ENCODE measurements at regions not wholly inside any gene's neighbourhood (a gene's known extent, or its start where the extent isn't known, plus 50 kb on each side); places are given as distances from the start of the nearest gene placed in this dataset.
A peak's percentile ranks its signal among the peaks of the same experiment; 100 is the strongest.

GRCh38 chr13:103255587-103256301 is 189.5 kb upstream of the SLC10A2 start:
- DNase-seq (ENCODE audit: insufficient read length, low spot score): no peak
- TF ChIP-seq POLR2A (IDR thresholded peaks at IDR 0.05; ENCODE audit: low read depth, low read length) (no peak), SPI1 (IDR thresholded peaks at IDR 0.05; ENCODE audit: low read depth, low read length) (no peak), POLR2AphosphoS5 (IDR thresholded peaks at IDR 0.05; ENCODE audit: low read depth, low read length) (no peak), TAF1 (IDR thresholded peaks at IDR 0.05; ENCODE audit: low read depth, low read length) (no peak), PAX5 (IDR thresholded peaks at IDR 0.05; ENCODE audit: insufficient read depth, low read length, severe bottlenecking) (no peak), POU2F2 (IDR thresholded peaks at IDR 0.05; ENCODE audit: low read depth, low read length) (no peak)
- no peak for FAIRE-seq

- FAIRE-seq (no peak), DNase-seq (ENCODE audit: insufficient read length, low spot score) (no peak)
- TF ChIP-seq PAX5 (IDR thresholded peaks at IDR 0.05; ENCODE audit: insufficient read depth, low read length, severe bottlenecking) (no peak), TAF1 (IDR thresholded peaks at IDR 0.05; ENCODE audit: low read depth, low read length) (no peak)
These were observed 183.9 kb upstream of the SLC10A2 start for GRCh38 chr13:103250071-103250470.

- TF ChIP-seq SPI1 (IDR thresholded peaks at IDR 0.05; ENCODE audit: low read depth, low read length): no peak
- no peak for TF ChIP-seq POLR2AphosphoS5 (IDR thresholded peaks at IDR 0.05; ENCODE audit: low read depth, low read length)
- FAIRE-seq (no peak), DNase-seq (ENCODE audit: insufficient read length, low spot score) (no peak)
These were observed 180.5 kb upstream of the SLC10A2 start for GRCh38 chr13:103246581-103247200.

- TF ChIP-seq SPI1 (IDR thresholded peaks at IDR 0.05; ENCODE audit: low read depth, low read length): no peak
- no peak for TF ChIP-seq PAX5 (IDR thresholded peaks at IDR 0.05; ENCODE audit: insufficient read depth, low read length, severe bottlenecking)
- TF ChIP-seq POU2F2 (IDR thresholded peaks at IDR 0.05; ENCODE audit: low read depth, low read length): no peak
- TF ChIP-seq POLR2A (IDR thresholded peaks at IDR 0.05; ENCODE audit: low read depth, low read length): no peak
- TF ChIP-seq TAF1 (IDR thresholded peaks at IDR 0.05; ENCODE audit: low read depth, low read length): no peak
- FAIRE-seq (no peak), DNase-seq (ENCODE audit: insufficient read length, low spot score) (no peak)
These were observed 177.3 kb upstream of the SLC10A2 start for GRCh38 chr13:103243495-103243894.

GRCh38 chr13:103238441-103238840 is 172.2 kb upstream of the SLC10A2 start:
- peak; percentile 69 for FAIRE-seq
- no peak for TF ChIP-seq POU2F2 (IDR thresholded peaks at IDR 0.05; ENCODE audit: low read depth, low read length)
- no peak for TF ChIP-seq PAX5 (IDR thresholded peaks at IDR 0.05; ENCODE audit: insufficient read depth, low read length, severe bottlenecking)
- TF ChIP-seq SPI1 (IDR thresholded peaks at IDR 0.05; ENCODE audit: low read depth, low read length): no peak
- TF ChIP-seq TAF1 (IDR thresholded peaks at IDR 0.05; ENCODE audit: low read depth, low read length): no peak
- TF ChIP-seq POLR2AphosphoS5 (IDR thresholded peaks at IDR 0.05; ENCODE audit: low read depth, low read length): no peak
- TF ChIP-seq POLR2A (IDR thresholded peaks at IDR 0.05; ENCODE audit: low read depth, low read length): no peak
- no peak for DNase-seq (ENCODE audit: insufficient read length, low spot score)

GRCh38 chr13:103236213-103236612 is 170.0 kb upstream of the SLC10A2 start:
- TF ChIP-seq PAX5 (IDR thresholded peaks at IDR 0.05; ENCODE audit: insufficient read depth, low read length, severe bottlenecking) (no peak), TAF1 (IDR thresholded peaks at IDR 0.05; ENCODE audit: low read depth, low read length) (no peak), POLR2AphosphoS5 (IDR thresholded peaks at IDR 0.05; ENCODE audit: low read depth, low read length) (no peak), SPI1 (IDR thresholded peaks at IDR 0.05; ENCODE audit: low read depth, low read length) (no peak), POU2F2 (IDR thresholded peaks at IDR 0.05; ENCODE audit: low read depth, low read length) (no peak), POLR2A (IDR thresholded peaks at IDR 0.05; ENCODE audit: low read depth, low read length) (no peak)
- FAIRE-seq (no peak), DNase-seq (ENCODE audit: insufficient read length, low spot score) (no peak)

GRCh38 chr13:103229674-103230073 is 163.5 kb upstream of the SLC10A2 start:
- DNase-seq (ENCODE audit: insufficient read length, low spot score): no peak
- TF ChIP-seq POLR2A (IDR thresholded peaks at IDR 0.05; ENCODE audit: low read depth, low read length) (no peak), POU2F2 (IDR thresholded peaks at IDR 0.05; ENCODE audit: low read depth, low read length) (no peak), SPI1 (IDR thresholded peaks at IDR 0.05; ENCODE audit: low read depth, low read length) (no peak), TAF1 (IDR thresholded peaks at IDR 0.05; ENCODE audit: low read depth, low read length) (no peak), PAX5 (IDR thresholded peaks at IDR 0.05; ENCODE audit: insufficient read depth, low read length, severe bottlenecking) (no peak), POLR2AphosphoS5 (IDR thresholded peaks at IDR 0.05; ENCODE audit: low read depth, low read length) (no peak)
- FAIRE-seq: no peak

GRCh38 chr13:103224804-103225203 is 158.6 kb upstream of the SLC10A2 start:
- TF ChIP-seq POLR2A (IDR thresholded peaks at IDR 0.05; ENCODE audit: low read depth, low read length): no peak
- TF ChIP-seq TAF1 (IDR thresholded peaks at IDR 0.05; ENCODE audit: low read depth, low read length): no peak
- TF ChIP-seq POU2F2 (IDR thresholded peaks at IDR 0.05; ENCODE audit: low read depth, low read length): no peak
- no peak for TF ChIP-seq POLR2AphosphoS5 (IDR thresholded peaks at IDR 0.05; ENCODE audit: low read depth, low read length)
- TF ChIP-seq PAX5 (IDR thresholded peaks at IDR 0.05; ENCODE audit: insufficient read depth, low read length, severe bottlenecking): no peak
- TF ChIP-seq SPI1 (IDR thresholded peaks at IDR 0.05; ENCODE audit: low read depth, low read length): no peak
- FAIRE-seq (no peak), DNase-seq (ENCODE audit: insufficient read length, low spot score) (no peak)

GRCh38 chr13:103222683-103223082 is 156.5 kb upstream of the SLC10A2 start:
- DNase-seq (ENCODE audit: insufficient read length, low spot score): no peak
- no peak for TF ChIP-seq PAX5 (IDR thresholded peaks at IDR 0.05; ENCODE audit: insufficient read depth, low read length, severe bottlenecking)
- no peak for TF ChIP-seq POU2F2 (IDR thresholded peaks at IDR 0.05; ENCODE audit: low read depth, low read length)
- TF ChIP-seq SPI1 (IDR thresholded peaks at IDR 0.05; ENCODE audit: low read depth, low read length): no peak
- no peak for TF ChIP-seq POLR2AphosphoS5 (IDR thresholded peaks at IDR 0.05; ENCODE audit: low read depth, low read length)
- no peak for FAIRE-seq

GRCh38 chr13:103218253-103218652 is 152.0 kb upstream of the SLC10A2 start:
- TF ChIP-seq POLR2AphosphoS5 (IDR thresholded peaks at IDR 0.05; ENCODE audit: low read depth, low read length) (no peak), SPI1 (IDR thresholded peaks at IDR 0.05; ENCODE audit: low read depth, low read length) (no peak)
- no peak for DNase-seq (ENCODE audit: insufficient read length, low spot score)
- no peak for FAIRE-seq

All from GM12891 (cell line).